A172 (cell line): ENCODE measurements at regions not wholly inside any gene's neighbourhood (a gene's known extent, or its start where the extent isn't known, plus 50 kb on each side); places are given as distances from the start of the nearest gene placed in this dataset.
"Not testable (repeated sequence)": the region's sequence is repeated elsewhere in the genome, so short reads cannot be mapped to it uniquely, and the experiment has no call there.

ENCODE experiments used
- DNase-seq: peaks from one replicate; pipeline ENCODE4 v3.0.0-alpha.2; 2015; ENCODE audit warnings: low spot score

DNA sequence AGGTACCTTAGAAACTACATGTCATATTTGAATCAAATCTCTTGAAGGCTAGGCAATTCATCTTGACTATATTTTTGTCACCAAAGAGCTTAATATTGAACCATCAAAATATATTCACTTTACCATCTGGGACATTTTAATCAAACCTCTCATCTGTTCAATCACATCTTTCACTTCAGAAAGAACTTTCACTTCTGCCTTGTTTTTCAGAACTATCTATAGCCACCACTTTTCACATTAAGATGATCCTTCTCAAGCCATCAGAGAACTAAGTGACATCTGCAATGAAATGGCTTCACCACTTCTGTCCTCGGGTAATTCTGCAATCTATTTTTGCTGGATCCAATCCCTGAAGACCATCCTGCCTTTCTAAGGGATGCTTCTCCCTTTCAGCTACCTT is 57.8 kb downstream of the OR2B2 start:
- no peak for DNase-seq

DNA sequence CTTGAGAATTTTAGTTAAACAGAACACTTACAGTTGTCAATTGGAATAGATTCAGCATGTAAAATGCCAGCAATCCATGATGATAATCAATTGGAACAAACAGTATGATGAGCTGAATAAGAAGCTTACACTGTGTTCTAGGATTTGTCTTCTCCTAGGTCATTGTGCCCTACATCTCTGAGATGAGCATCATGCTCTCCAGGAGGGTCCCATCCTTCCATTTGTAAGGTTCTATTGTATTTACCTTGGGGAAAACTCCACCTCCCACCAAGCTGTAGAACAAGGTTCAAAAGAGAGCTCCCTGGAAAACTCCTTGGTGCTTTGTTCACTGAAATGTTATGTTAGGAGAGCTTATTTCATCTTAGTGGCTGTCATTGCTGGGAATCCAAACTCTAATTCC is 60.8 kb downstream of the OR2B2 start:
- no peak for DNase-seq

DNA sequence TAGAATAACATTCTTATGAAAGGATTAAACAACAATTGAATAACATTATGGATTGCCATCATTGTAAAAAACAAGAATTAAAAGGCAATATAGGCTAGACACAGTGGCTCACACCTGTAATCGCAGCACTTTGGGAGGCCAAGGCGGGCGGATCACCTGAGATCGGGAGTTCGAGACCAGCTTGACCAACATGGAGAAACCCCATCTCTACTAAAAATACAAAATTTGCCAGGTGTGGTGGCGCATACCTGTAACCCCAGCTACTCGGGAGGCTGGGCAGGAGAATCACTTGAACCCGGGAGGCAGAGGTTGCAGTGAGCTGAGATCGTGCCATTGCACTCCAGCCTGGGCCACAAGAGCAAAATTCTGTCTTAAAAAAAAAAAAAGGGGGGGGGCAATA is 63.2 kb downstream of the OR2B2 start:
- DNase-seq = not testable (repeated sequence)

GRCh38 chr6:27847706-27848105 is 64.5 kb downstream of the OR2B2 start:
- DNase-seq = peak; percentile 14

DNA sequence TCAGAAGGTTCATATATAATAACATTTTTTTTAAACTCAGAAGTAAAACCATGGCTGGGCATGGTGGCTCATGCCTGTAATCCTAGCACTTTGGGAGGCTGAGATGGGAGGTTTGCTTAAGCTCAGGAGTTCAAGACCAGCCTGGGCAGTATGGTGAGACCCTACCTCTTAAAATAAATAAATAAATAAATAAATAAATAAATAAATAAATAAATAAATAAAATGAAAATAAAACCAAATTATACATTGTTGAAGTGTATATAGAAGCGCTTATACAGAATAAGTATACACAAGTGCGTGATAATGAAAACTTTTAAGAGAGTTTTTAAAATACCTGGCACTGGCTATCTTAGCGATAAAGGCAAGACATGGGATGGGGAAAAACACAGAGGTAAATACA is 71.6 kb downstream of the OR2B2 start:
- no peak for DNase-seq

DNA sequence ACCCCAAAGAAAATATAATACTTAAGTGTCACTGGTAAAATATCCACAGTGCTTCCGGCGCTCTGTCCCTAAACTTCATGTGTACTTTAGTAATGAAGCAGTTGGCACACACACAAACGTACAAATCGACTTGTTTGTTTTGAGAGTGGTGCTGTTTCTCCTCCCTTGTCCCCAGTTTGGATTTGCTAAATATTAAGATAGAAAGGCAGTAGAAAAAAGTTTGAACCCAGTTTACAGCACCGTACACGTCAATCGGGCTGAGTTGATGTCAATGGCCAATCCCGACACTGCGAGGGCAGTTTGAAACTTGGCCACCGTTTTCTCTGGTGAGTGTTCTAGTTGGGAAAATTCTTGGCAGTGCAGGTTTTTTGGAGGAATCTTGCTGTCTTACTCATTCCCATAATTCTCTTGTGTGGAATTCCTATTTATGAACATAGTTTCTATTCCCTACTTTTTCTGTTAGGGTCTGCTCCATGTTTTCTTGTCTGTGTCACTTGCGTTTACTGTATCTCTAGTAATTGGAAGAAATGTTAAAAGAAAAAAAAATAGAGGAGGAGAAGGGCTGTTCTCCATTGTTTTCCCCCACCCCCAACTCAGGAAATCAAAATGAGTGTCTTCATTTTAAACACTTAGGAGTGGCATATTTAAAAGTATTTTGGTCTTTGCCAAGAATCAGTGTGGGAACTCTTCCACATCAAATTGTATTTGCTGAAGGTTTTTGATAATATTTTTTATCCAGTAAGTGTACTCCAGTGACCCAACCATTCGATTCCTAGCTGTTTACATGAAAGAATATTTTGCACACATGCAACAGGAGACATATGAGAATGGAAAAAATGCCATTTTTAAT is 72.3 kb downstream of the OR2B2 start:
- DNase-seq = peak; percentile 85

- peak; percentile 31 for DNase-seq
Measured at GRCh38 chr6:27838945-27839625, 73.1 kb downstream of the OR2B2 start.

- peak; percentile 98 for DNase-seq
Measured at GRCh38 chr6:27838058-27838944, 73.9 kb downstream of the OR2B2 start.

GRCh38 chr6:27837625-27838057 is 74.6 kb downstream of the OR2B2 start:
- no peak for DNase-seq

- DNase-seq = peak; percentile 73
Measured at GRCh38 chr6:27836783-27837624, 75.2 kb downstream of the OR2B2 start.

DNA sequence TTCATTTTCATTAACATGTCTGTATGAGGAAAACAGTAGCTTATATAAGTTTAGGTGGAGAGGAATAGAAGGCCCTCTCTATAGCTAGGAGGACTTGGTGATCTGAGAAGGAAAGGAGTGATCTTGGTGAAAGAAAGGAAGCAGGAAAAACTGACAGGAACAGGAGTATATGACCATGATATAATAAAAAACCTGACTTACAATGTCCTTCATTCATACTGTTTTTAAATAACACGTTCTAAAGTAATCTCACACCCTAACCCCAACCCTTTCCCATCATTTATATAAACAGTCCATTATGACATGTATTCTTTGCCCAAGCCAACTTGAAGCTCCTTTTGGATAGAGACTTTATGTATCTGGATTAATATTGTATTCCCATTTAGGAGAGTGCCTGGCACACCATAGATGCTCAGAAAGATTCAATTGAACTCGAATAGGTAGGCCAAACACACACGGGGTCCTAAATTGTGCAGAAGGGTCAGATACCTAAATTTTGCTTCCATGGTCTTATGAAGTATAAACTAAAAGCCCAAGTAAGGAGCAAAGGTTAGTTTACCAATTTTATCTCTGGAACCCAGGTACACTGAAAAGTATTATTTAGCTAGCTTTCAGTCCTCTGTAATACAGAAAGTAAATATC is 75.9 kb downstream of the OR2B2 start:
- no peak for DNase-seq

DNA sequence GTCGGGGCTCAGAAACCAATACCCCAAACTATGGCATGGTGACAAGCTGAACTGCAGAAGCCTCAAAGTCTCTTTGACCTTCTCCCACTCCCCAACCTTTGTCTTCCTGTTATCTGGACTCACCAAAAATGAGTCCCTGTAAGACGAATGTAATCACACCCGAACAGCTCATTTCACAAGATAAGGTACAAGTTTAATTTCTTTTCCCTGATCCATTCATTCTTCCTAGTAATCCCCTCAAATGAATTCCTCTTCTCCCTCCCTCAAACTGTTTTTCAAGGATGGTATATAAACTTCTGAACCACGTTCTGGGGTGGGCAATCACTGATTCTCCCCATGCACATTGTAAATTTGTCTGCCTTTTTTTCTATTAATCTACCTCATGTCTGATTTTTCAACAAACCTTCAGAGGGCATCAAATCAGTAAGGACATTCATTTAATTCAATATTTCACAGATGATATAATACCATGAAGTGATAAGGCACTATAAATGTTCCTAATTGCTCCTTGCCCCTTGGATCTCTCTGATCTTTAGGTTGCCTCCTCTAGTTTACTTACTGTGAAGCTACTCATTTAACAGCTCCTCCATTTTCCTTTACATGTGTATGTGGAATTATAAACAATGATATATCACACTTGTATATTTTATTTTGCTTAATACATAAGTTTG is 77.2 kb downstream of the OR2B2 start:
- no peak for DNase-seq

GRCh38 chr6:27834384-27834783 is 77.8 kb downstream of the OR2B2 start:
- no peak for DNase-seq

DNA sequence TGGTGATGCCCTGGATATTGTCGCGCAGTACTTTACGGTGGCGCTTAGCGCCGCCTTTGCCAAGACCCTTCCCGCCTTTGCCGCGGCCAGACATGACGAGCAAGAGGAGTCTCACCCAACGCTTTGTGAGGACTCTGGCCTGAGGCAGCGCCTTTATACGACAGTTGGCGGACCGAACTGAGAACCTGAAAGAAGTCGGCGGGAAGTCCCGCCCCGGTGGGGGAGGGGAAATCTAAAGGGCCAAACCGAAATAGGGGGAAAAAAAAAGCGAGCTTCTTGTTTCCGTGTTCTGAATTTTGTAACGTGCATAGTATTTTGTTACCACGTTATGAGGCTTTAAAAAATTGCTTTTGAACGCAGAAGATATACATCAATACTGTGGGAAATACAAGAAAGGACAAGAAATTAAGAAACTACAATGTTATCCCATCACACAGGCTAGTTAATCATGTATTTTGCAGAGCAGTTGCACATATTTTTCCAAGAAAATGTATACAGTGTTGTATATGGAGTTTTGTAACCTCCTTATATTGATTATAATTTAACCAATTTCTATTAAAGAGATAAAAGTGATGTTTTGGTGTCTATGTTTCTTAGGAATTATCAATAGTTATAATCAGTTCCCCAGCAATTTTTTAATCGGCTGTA is 80.6 kb downstream of the OR2B2 start:
- DNase-seq = not testable (repeated sequence)

- not testable (repeated sequence) for DNase-seq
Measured at GRCh38 chr6:27830600-27831433, 81.4 kb downstream of the OR2B2 start.

DNA sequence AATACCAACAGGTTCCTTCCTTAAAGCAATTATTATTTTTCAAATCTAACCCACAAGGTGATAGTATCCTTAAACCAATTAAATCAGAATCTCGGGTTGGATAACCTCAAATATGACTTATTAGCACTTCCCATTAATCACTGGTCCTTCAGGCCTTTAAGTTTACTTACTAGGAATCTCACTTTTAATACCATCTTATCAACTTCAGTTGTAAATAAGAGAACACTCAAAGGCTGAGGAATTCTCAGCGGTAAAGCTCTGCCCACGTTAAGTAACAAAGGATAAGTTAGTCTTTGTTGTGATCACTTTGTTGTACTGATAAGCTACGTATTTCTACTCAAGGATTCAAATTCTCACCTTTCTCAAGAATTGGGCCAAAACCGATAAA is 82.0 kb downstream of the OR2B2 start:
- no peak for DNase-seq

GRCh38 chr6:27829453-27830211 is 82.6 kb downstream of the OR2B2 start:
- DNase-seq = no peak

- DNase-seq = not testable (repeated sequence)
Measured at GRCh38 chr6:27827477-27827876, 84.7 kb downstream of the OR2B2 start.
